ENCODE measurements at regions not wholly inside any gene's neighbourhood (a gene's known extent, or its start where the extent isn't known, plus 50 kb on each side); places are given as distances from the start of the nearest gene placed in this dataset.
"Not testable (repeated sequence)": the region's sequence is repeated elsewhere in the genome, so short reads cannot be mapped to it uniquely, and the experiment has no call there.

DNA sequence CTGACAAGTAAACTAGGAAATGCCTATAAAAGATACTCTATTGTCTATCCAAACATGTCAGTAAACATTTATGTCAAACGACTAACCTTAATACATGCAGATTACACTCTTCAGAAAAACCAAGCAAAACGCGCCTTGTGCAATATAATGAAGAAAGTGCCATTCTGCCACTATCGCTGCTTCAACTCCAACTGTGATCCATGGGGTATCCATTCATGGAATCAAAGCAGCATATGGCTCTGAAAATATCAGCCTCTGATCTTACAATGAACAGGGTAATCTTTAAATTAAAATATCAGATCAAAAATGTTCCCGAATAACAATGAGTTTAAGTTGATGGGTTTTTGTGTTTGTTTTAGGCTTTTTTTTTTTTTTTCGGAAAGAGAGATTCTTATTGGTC lies 105.5 kb upstream of the SETMAR start:
- WGBS, 2 donors: 93% methylated on average over 6 of the region's 6 CpGs
- Histone ChIP-seq H3K27ac (ENCODE audit: low read depth in 1 of 2, low read length in 2 of 2) (no peak overlapping the region), H3K36me3 (ENCODE audit: control insufficient read depth in 1 of 2, insufficient read depth in 2 of 2, low read length in 1 of 2) (no peaks in the 10 kb centered on the region), H3K27me3 (ENCODE audit: control insufficient read depth in 1 of 2, insufficient read depth in 2 of 2, low read length in 1 of 2) (no peaks in the 10 kb centered on the region), H3K4me1 (ENCODE audit: control insufficient read depth in 1 of 2, insufficient read depth in 2 of 2, low read length in 2 of 2) (no peaks in the 10 kb centered on the region), H3K4me3 (ENCODE audit: low read length in 2 of 2) (no peak overlapping the region), H3K9me3 (ENCODE audit: control insufficient read depth, low read length) (no peaks in the 10 kb centered on the region)
- no peak for DNase-seq
- intact Hi-C loops (cut with DNase I): no loop called here
- ATAC-seq (ENCODE audit: low FRiP score): no peak

DNA sequence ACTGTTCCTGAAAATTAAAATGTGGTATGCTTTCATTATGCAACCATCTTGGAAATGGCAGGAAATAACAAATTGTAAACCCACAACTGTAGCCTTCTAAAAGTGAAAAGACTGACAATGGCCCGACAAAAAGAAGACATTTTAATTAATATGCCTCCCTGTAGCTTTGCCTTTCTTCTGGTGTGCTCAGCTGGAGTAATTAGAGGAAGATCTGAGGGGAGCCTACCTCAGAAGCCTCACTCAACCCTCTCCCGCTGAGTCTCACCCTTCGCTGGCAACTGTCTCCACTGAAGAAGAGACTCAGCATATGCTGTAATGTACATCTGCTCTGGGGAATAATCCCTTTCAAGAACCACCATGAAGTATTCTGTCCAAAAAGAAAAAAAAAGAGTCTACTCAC lies 104.7 kb upstream of the SETMAR start:
- Histone ChIP-seq H3K9me3 (ENCODE audit: control insufficient read depth, low read length) (no peaks in the 10 kb centered on the region), H3K27ac (ENCODE audit: low read depth in 1 of 2, low read length in 2 of 2) (no peak overlapping the region), H3K36me3 (ENCODE audit: control insufficient read depth in 1 of 2, insufficient read depth in 2 of 2, low read length in 1 of 2) (no peaks in the 10 kb centered on the region), H3K4me1 (ENCODE audit: control insufficient read depth in 1 of 2, insufficient read depth in 2 of 2, low read length in 2 of 2) (no peaks in the 10 kb centered on the region), H3K4me3 (ENCODE audit: low read length in 2 of 2) (no peak overlapping the region), H3K27me3 (ENCODE audit: control insufficient read depth in 1 of 2, insufficient read depth in 2 of 2, low read length in 1 of 2) (no peaks in the 10 kb centered on the region)
- intact Hi-C loops (cut with DNase I): no loop called here
- DNase-seq (no peak), ATAC-seq (ENCODE audit: low FRiP score) (no peak)
- WGBS, 2 donors: 80 to 83% methylated on average over 3 of the region's 3 CpGs

DNA sequence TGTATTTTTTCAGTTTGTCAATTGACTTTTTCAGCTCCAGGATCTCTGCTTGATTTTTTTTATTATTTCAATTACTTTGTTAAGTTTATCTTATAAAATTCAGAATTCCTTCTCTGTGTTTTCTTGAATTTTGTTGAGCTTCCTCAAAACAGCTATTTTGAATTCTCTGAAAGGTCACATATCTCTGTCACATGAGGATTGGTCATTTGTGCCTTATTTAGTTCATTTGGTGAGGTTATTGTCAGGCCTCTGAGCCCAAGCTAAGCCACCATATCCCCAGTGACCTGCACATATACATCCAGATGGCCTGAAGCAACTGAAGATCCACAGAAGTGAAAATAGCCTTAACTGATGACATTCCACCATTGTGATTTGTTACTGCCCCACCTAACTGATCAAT lies 98.4 kb upstream of the SETMAR start:
- H3K4me1 ChIP-seq (ENCODE audit: control insufficient read depth in 1 of 2, insufficient read depth in 2 of 2, low read length in 2 of 2); DNase-seq; H3K36me3 ChIP-seq (ENCODE audit: control insufficient read depth in 1 of 2, insufficient read depth in 2 of 2, low read length in 1 of 2); ATAC-seq (ENCODE audit: low FRiP score); H3K4me3 ChIP-seq (ENCODE audit: low read length in 2 of 2); H3K9me3 ChIP-seq (ENCODE audit: control insufficient read depth, low read length); H3K27ac ChIP-seq (ENCODE audit: low read depth in 1 of 2, low read length in 2 of 2); intact Hi-C loops (cut with DNase I); H3K27me3 ChIP-seq (ENCODE audit: control insufficient read depth in 1 of 2, insufficient read depth in 2 of 2, low read length in 1 of 2): not testable (repeated sequence)

DNA sequence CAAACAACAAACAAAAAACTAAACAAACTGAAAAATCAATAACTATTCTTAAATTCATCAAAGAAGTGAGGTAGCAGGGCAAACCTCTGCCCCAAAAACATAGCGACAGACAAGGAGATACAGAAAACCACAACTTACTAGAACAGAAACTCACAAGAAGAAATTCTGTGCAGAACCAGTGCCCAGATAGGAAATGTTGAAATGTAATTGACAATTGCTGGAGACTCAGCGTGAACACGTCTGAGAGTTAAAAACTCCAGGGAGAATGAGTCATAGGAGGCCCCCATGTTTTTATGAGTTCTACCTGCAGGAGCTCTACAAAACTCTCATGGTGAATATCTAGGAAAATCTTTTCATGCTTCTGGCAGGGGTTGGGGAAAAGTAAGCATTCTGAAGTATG lies 95.5 kb upstream of the SETMAR start:
- intact Hi-C loops (cut with DNase I): no loop called here
- no peak for ATAC-seq (ENCODE audit: low FRiP score)

DNA sequence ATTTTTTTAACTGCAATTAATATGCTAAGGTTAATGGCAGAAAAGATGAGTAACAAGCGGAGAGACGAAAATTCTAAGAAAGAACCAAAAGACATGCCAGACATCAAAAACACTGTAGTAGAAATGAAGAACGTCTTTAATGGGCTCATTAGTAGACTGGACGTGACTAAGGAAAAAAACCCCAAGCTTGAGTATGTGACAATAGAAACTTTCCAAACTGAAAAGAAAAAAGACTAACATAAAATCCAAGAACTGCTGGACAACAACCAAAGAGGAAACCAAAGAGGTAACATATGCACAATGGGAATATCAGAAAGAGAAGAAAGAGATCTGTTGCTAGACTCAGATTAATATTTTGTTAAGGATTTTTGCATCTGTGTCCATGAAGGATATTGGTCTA lies 94.6 kb upstream of the SETMAR start:
- DNase-seq (no peak), ATAC-seq (ENCODE audit: low FRiP score) (no peak)
- no peaks in the 10 kb centered on the region for H3K36me3 ChIP-seq (ENCODE audit: control insufficient read depth in 1 of 2, insufficient read depth in 2 of 2, low read length in 1 of 2)
- intact Hi-C loops (cut with DNase I): no loop called here
- 82 to 85% methylated on average over 4 of the region's 4 CpGs for WGBS, 2 donors
- H3K27me3 ChIP-seq (ENCODE audit: control insufficient read depth in 1 of 2, insufficient read depth in 2 of 2, low read length in 1 of 2): no peaks in the 10 kb centered on the region
- no peak overlapping the region for H3K4me3 ChIP-seq (ENCODE audit: low read length in 2 of 2)
- no peak overlapping the region for H3K27ac ChIP-seq (ENCODE audit: low read depth in 1 of 2, low read length in 2 of 2)
- H3K4me1 ChIP-seq (ENCODE audit: control insufficient read depth in 1 of 2, insufficient read depth in 2 of 2, low read length in 2 of 2): no peaks in the 10 kb centered on the region
- peaks cover 3% of the 10 kb centered on the region for H3K9me3 ChIP-seq (ENCODE audit: control insufficient read depth, low read length)

More for the DNA sequence above, 95.5 kb upstream of the SETMAR start:
- 34 to 36% methylated on average over 3 of the region's 3 CpGs for WGBS, 2 donors
- Histone ChIP-seq H3K27me3 (ENCODE audit: control insufficient read depth in 1 of 2, insufficient read depth in 2 of 2, low read length in 1 of 2) (no peaks in the 10 kb centered on the region), H3K9me3 (ENCODE audit: control insufficient read depth, low read length) (peaks cover 3% of the 10 kb centered on the region), H3K4me1 (ENCODE audit: control insufficient read depth in 1 of 2, insufficient read depth in 2 of 2, low read length in 2 of 2) (no peaks in the 10 kb centered on the region), H3K27ac (ENCODE audit: low read depth in 1 of 2, low read length in 2 of 2) (no peak overlapping the region), H3K4me3 (ENCODE audit: low read length in 2 of 2) (no peak overlapping the region), H3K36me3 (ENCODE audit: control insufficient read depth in 1 of 2, insufficient read depth in 2 of 2, low read length in 1 of 2) (no peaks in the 10 kb centered on the region)
- no peak for DNase-seq

DNA sequence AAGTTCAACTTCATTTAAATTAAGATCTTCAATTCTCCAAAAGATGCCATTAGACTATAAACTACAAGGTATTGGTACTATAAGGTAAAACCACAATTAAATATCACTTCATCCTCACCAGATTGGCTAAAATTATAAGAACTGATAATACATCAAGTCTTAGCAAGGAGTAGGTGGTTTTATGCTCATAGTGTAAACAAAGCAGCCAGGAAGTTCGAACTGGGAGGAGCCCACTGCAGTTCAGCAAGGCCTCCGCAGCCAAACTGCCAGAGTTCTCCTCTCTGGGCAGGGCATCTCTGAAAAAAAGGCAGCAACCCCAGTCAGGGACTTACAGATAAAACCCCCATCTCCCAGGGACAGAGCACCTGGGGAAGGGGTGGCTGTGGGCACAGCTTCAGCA lies 91.6 kb upstream of the SETMAR start:
- peaks cover 1% of the 10 kb centered on the region for H3K9me3 ChIP-seq (ENCODE audit: control insufficient read depth, low read length)
- no peaks in the 10 kb centered on the region for H3K4me1 ChIP-seq (ENCODE audit: control insufficient read depth in 1 of 2, insufficient read depth in 2 of 2, low read length in 2 of 2)
- no peak for DNase-seq
- H3K36me3 ChIP-seq (ENCODE audit: control insufficient read depth in 1 of 2, insufficient read depth in 2 of 2, low read length in 1 of 2): no peaks in the 10 kb centered on the region
- no peak overlapping the region for H3K4me3 ChIP-seq (ENCODE audit: low read length in 2 of 2)
- 59 to 60% methylated on average over 2 of the region's 2 CpGs for WGBS, 2 donors
- intact Hi-C loops (cut with DNase I): no loop called here
- no peaks in the 10 kb centered on the region for H3K27me3 ChIP-seq (ENCODE audit: control insufficient read depth in 1 of 2, insufficient read depth in 2 of 2, low read length in 1 of 2)
- no peak for ATAC-seq (ENCODE audit: low FRiP score)
- no peak overlapping the region for H3K27ac ChIP-seq (ENCODE audit: low read depth in 1 of 2, low read length in 2 of 2)

DNA sequence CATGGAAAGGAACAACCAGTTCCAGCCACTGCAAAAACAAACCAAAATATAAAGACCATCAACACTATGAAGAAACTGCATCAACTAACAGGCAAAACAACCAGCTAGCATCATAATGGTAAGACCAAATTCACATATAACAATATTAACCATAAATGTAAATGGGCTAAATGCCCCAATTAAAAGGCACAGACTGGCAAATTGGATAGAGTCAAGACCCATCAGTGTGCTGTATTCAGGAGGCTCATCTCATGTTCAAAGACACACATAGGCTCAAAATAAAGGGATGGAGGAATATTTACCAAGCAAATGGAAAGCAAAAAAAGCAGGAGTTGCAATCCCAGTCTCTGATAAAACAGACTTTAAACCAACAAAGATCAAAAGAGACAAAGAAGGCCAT lies 89.7 kb upstream of the SETMAR start:
- intact Hi-C loops (cut with DNase I); H3K4me3 ChIP-seq (ENCODE audit: low read length in 2 of 2); H3K4me1 ChIP-seq (ENCODE audit: control insufficient read depth in 1 of 2, insufficient read depth in 2 of 2, low read length in 2 of 2); H3K27ac ChIP-seq (ENCODE audit: low read depth in 1 of 2, low read length in 2 of 2); ATAC-seq (ENCODE audit: low FRiP score); H3K36me3 ChIP-seq (ENCODE audit: control insufficient read depth in 1 of 2, insufficient read depth in 2 of 2, low read length in 1 of 2); DNase-seq; H3K27me3 ChIP-seq (ENCODE audit: control insufficient read depth in 1 of 2, insufficient read depth in 2 of 2, low read length in 1 of 2); H3K9me3 ChIP-seq (ENCODE audit: control insufficient read depth, low read length): not testable (repeated sequence)

DNA sequence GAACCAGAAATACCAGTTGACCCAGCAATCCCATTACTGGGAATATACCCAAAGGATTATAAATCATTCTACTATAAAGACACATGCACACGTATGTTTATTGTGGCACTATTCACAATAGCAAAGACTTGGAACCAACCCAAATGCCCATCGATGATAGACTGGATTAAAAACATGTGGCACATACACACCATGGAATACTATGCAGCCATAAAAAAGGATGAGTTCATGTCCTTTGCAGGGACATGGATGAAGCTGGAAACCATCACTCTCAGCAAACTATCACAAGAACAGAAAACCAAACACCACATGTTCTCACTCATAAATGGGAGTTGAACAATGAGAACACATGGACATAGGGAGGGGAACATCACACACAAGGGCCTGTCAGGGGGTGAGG lies 86.2 kb upstream of the SETMAR start:
- H3K4me1 ChIP-seq (ENCODE audit: control insufficient read depth in 1 of 2, insufficient read depth in 2 of 2, low read length in 2 of 2); DNase-seq; H3K27ac ChIP-seq (ENCODE audit: low read depth in 1 of 2, low read length in 2 of 2); H3K9me3 ChIP-seq (ENCODE audit: control insufficient read depth, low read length); H3K36me3 ChIP-seq (ENCODE audit: control insufficient read depth in 1 of 2, insufficient read depth in 2 of 2, low read length in 1 of 2); H3K27me3 ChIP-seq (ENCODE audit: control insufficient read depth in 1 of 2, insufficient read depth in 2 of 2, low read length in 1 of 2); ATAC-seq (ENCODE audit: low FRiP score); H3K4me3 ChIP-seq (ENCODE audit: low read length in 2 of 2); intact Hi-C loops (cut with DNase I): not testable (repeated sequence)
- 81 to 86% methylated on average over 2 of the region's 2 CpGs for WGBS, 2 donors

DNA sequence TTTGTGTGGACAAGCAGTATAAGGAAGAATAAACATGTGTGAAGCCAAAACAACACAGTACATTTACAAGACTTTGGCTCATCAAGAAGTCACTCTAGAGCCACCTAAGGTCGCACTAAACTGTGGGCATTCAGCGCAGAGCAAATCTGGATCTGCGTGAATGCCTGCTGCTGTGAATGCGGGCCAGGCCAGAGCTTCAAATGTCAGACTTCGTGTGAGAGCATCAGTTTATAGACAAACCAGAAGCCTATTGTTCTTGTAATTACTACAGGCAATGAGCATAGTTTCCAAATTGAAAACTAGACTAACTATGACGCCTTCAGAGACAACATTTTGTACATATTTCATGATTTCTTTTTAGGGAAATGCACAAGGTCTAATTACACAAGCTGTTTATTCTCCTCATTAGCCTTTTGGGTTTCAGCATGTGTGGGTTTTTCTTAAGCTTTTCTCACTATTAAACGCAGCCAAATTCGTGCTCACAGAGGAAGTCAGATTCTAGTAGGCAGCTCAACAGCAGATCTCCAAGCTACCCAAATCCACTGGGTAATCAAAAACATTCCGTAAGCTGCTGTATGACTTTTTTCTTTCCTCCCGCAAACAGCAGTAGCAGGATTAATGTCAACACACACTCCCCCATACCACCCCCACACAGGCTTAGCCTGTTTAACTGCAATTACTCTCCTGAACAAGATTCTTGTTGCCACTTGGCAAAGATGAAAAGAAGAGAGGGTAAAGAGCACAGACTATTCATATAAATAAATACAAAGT lies 84.5 kb upstream of the SETMAR start:
- no peak for ATAC-seq (ENCODE audit: low FRiP score)
- no peaks in the 10 kb centered on the region for H3K27me3 ChIP-seq (ENCODE audit: control insufficient read depth in 1 of 2, insufficient read depth in 2 of 2, low read length in 1 of 2)
- intact Hi-C loops (cut with DNase I): no loop called here
- H3K4me3 ChIP-seq (ENCODE audit: low read length in 2 of 2): no peak overlapping the region
- no peak overlapping the region for H3K27ac ChIP-seq (ENCODE audit: low read depth in 1 of 2, low read length in 2 of 2)
- H3K4me1 ChIP-seq (ENCODE audit: control insufficient read depth in 1 of 2, insufficient read depth in 2 of 2, low read length in 2 of 2): no peaks in the 10 kb centered on the region
- no peaks in the 10 kb centered on the region for H3K9me3 ChIP-seq (ENCODE audit: control insufficient read depth, low read length)
- WGBS, 2 donors: 53 to 62% methylated on average over 10 of the region's 10 CpGs
- no peak for DNase-seq
- no peaks in the 10 kb centered on the region for H3K36me3 ChIP-seq (ENCODE audit: control insufficient read depth in 1 of 2, insufficient read depth in 2 of 2, low read length in 1 of 2)
